ENCODE measurements at regions not wholly inside any gene's neighbourhood (a gene's known extent, or its start where the extent isn't known, plus 50 kb on each side); places are given as distances from the start of the nearest gene placed in this dataset.

DNA sequence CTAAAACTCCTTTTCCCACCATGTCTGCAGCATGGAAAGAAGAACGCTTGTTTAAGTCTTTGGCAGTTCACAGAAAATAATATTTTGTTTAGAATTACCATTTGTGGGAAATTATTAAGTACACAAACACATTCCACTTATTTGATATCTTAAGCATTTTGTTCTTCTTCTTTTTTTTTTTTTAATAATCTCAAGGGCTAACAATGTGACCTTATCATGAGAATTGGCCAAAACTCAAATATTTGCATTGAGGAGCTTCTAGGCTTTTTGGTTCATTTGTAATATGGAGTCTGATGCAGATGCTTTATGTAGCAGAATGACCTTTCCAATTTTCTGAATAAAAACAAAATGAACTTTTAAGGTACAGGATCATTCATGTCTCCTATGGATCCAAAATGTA, 555.0 kb downstream of the ZEB2 start:
- DNase-seq (ENCODE audit: low read depth, low spot score): no peak
- ChIA-PET CTCF (no interaction called here), POLR2A (no interaction called here)
- no peak overlapping the region for H3K4me3 ChIP-seq (ENCODE audit: low read depth, low read length)
- TF ChIP-seq, protein P1, sequence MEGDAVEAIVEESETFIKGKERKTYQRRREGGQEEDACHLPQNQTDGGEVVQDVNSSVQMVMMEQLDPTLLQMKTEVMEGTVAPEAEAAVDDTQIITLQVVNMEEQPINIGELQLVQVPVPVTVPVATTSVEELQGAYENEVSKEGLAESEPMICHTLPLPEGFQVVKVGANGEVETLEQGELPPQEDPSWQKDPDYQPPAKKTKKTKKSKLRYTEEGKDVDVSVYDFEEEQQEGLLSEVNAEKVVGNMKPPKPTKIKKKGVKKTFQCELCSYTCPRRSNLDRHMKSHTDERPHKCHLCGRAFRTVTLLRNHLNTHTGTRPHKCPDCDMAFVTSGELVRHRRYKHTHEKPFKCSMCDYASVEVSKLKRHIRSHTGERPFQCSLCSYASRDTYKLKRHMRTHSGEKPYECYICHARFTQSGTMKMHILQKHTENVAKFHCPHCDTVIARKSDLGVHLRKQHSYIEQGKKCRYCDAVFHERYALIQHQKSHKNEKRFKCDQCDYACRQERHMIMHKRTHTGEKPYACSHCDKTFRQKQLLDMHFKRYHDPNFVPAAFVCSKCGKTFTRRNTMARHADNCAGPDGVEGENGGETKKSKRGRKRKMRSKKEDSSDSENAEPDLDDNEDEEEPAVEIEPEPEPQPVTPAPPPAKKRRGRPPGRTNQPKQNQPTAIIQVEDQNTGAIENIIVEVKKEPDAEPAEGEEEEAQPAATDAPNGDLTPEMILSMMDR (IDR thresholded peaks at IDR 0.05; ENCODE audit: insufficient read depth, low read length, missing control alignments): no peak

DNA sequence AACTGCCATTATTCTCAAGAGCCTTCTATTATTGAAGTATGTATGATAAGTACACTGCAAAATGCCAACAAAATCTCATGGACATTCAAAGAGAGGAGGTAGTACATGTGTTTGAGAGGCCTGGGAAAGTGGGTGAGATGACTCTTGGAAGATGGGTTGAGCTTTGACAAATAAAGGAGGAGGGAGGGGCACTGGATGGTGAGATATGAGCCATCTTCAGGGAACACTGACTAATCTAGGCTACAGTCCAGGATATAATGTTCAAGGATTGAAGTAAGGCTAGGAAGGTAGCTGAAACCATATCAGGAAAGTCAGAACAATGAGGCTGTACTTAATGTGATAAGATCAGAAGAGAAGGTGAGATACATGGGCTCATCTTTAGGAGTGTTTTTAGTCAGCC, 559.7 kb downstream of the ZEB2 start:
- ChIA-PET POLR2A (no interaction called here), CTCF (interaction anchor here (0.8 to 0.9 kb wide), 2 partner anchors 10 to 63 kb away, joined by 3 to 4 read pairs; no protein-coding TSS in a partner anchor)
- TF ChIP-seq, protein P1 (IDR thresholded peaks at IDR 0.05; ENCODE audit: insufficient read depth, low read length, missing control alignments): no peak
- DNase-seq (ENCODE audit: low read depth, low spot score): no peak
- no peak overlapping the region for H3K4me3 ChIP-seq (ENCODE audit: low read depth, low read length)

DNA sequence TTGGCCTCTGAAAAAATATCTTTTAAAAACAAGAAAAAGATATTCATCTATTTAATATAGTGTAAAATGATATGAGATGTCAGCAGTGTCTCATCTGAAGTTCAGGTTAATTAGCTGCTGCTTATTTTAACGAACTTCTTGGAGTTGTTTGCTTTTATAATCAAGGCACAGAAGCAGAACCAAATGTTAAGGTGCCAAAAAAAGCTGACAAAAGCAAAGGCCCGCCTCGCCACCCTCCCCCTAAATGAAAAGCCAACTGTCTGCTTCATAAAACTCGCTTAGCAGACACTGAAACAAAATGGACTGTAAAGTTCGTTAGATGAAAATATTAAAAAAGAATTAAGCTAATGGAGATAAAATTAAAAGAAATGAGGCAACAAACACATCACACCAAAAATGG, 562.6 kb downstream of the ZEB2 start:
- ChIA-PET POLR2A (no interaction called here), CTCF (interaction anchor here (1.3 kb wide), 1 partner anchor 12 kb away, joined by 3 read pairs; no protein-coding TSS in a partner anchor)
- TF ChIP-seq, protein P1 (IDR thresholded peaks at IDR 0.05; ENCODE audit: insufficient read depth, low read length, missing control alignments): no peak
- H3K4me3 ChIP-seq (ENCODE audit: low read depth, low read length): no peak overlapping the region
- DNase-seq (ENCODE audit: low read depth, low spot score): no peak

DNA sequence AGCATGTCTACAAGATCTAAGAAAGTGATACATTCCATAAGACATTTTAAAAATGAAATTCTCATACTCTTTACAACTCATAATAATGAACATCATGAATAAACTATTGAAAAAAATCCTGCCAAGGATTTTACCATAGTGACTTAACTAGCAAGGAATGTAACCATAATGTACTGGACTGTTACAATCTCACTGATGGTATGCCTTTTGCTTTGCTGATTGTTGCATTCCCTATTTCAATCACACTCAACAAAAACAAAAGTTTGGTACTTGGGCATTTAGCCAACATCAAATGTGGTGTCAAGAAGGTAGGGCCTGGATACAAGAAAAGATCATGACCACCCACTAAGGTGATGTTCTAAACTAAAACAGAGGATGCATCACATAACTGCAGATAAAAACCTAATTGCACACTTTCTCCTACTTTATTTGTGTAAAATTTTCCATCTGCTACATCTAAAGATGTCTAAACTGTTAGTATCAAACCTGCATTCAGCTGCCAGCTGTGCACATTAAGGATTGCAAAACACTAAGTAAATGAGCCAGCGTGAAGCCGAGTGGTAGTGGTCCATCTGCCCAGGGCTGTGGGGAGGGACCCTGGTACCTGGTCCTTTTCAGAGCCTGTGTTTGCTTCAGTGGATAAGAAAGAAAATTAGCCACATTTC, 564.4 kb downstream of the ZEB2 start:
- ChIA-PET POLR2A (no interaction called here), CTCF (no interaction called here)
- TF ChIP-seq, protein P1 (IDR thresholded peaks at IDR 0.05; ENCODE audit: insufficient read depth, low read length, missing control alignments): no peak
- H3K4me3 ChIP-seq (ENCODE audit: low read depth, low read length): no peak overlapping the region
- peak; percentile 45 for DNase-seq (ENCODE audit: low read depth, low spot score)

DNA sequence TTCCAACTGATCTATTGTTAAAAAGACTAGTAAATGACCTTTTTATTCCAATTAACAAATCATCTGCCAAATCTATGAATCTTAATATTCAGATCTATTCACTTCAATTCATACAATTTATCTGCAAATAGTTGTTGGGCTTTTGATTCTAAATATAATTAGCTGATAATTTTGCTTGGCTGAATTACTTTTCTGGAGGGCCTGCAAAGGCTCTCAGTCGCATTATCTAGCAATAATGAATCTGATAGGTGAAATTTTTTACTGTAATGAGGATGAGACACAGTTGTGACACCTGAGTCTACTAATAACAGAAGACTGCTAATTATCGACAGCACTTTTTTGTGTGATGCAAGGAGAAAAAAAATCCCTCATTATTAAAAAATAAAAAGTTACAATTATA, 565.1 kb downstream of the ZEB2 start:
- CTCF ChIA-PET: no interaction called here
- DNase-seq (ENCODE audit: low read depth, low spot score): no peak
- no peak overlapping the region for H3K4me3 ChIP-seq (ENCODE audit: low read depth, low read length)
- POLR2A ChIA-PET: no interaction called here
- TF ChIP-seq, protein P1 (IDR thresholded peaks at IDR 0.05; ENCODE audit: insufficient read depth, low read length, missing control alignments): no peak

DNA sequence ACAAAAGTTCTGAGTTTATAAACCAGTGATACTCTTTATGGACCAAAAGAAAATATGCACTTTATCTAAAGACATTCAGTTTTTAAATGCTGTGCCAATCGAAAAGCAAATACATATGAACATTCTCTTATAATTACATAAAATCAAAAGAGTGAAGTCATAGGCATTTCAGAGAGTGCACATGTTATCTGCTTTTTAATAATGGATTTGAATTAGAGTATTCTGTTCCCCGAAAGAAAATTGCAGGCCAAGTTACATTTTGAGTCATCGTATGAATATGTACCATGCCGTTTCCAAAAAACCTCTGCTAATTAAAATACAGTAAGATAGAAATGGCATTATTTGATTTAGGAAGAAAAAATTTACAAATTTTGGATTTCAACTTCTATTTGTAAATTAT, 565.7 kb downstream of the ZEB2 start:
- TF ChIP-seq, protein P1 (IDR thresholded peaks at IDR 0.05; ENCODE audit: insufficient read depth, low read length, missing control alignments): no peak
- no peak for DNase-seq (ENCODE audit: low read depth, low spot score)
- no peak overlapping the region for H3K4me3 ChIP-seq (ENCODE audit: low read depth, low read length)
- POLR2A ChIA-PET: no interaction called here
- CTCF ChIA-PET: no interaction called here

All from AG04449 (cell line).